ENCODE measurements at regions not wholly inside any gene's neighbourhood (a gene's known extent, or its start where the extent isn't known, plus 50 kb on each side); places are given as distances from the start of the nearest gene placed in this dataset.

- TF ChIP-seq ATF2 (IDR thresholded peaks at IDR 0.05; ENCODE audit: low read length), result no peak
These were observed 1794.7 kb upstream of the PIK3C3 start (continued) for GRCh38 chr18:40160361-40160760.

Measured in H1 (cell line).